ENCODE measurements at regions not wholly inside any gene's neighbourhood (a gene's known extent, or its start where the extent isn't known, plus 50 kb on each side); places are given as distances from the start of the nearest gene placed in this dataset.
"Not testable (repeated sequence)": the region's sequence is repeated elsewhere in the genome, so short reads cannot be mapped to it uniquely, and the experiment has no call there.

DNA sequence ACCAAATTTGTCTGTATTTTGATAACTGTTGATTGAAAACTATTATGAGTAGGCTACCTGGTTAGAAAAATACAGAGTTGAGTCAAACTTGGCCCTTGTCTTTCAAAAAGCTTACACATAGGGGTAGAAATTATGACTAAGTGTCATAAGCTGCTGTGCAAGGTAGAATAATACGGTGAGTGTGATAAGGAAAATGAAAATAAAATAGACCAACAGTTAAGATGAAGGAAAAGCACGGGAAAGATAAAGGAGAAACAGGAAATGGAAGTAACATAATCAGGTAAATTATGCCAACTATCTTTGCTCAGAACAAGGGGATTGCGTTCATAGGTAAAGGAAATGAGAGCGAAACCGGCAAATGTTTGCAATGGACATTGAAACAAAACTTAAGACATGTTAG lies 302.5 kb downstream of the PCDH7 start:
- DNase-seq: no peak

DNA sequence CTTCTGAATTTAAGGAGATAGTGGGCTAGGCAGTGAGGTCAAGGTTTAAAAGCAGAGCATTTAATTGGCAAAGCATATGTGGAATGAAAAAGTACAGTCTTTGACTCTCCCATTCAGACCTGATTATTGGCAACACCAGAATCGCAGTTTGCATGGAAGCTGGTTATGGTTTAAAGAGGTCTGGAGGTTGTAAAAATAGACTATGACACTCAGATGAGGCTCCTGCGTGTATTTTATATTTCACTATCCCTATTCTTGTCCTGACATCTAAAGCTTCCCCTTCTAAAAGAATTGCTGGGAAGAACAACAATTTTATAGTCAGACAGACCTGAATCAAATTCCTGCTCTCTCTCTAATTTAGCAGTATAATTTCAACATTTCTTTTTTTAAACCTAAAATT lies 302.9 kb downstream of the PCDH7 start:
- no peak for DNase-seq

DNA sequence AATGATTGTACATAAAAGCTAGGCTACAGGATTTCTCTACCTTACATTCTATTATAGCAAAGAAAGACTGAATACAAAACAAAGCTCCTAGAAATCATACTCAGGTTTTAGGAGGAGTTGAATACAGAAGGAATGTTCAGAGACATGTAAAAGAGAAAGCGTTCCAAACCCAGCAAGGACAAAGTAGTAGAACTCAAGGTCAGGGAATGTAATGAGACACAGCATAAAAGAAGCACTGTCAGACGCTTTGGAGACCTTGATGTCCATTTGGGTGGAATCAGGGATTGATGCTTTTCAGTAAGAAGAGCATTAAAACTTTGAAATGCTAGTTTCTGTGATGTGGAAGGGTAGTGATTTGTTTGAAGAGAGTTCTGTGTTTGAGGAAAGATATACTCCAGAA lies 303.6 kb downstream of the PCDH7 start:
- DNase-seq: no peak

DNA sequence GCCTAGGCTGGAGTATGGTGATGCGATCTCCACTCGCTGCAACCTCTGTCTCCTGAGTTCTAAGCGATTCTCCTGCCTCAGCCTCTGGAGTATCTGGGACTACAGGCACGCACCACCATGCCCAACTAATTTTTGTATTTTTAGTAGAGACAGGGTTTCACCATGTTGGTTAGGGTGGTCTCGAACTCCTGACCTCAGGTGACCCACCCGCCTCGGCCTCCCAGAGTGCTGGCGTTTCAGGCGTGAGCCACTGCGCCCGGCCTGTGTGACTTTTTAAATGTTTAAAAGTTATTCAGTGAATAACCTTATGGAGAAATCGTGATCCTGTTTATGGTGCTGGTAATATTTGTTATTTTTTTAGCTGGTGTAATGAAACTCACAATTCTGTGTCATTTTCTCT lies 304.6 kb downstream of the PCDH7 start:
- not testable (repeated sequence) for DNase-seq

DNA sequence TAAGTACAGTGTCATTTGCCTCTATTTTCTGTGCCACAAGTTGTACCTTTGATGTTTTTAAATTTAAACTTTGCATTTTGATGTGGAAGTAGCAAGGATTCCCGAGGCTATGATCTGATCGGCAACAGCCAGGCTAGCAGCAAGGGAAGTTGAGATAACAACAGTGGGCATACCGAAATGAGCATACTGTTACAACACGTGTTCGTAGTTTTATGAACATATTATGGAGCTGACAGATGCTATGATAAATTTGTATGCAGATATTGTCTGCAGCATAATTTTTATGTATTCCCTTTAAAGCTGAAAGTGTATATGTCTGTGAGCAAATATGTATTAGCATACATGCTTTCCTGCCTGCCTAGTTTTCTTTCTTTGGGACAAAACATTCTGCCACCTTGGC lies 306.1 kb downstream of the PCDH7 start:
- no peak for DNase-seq

DNA sequence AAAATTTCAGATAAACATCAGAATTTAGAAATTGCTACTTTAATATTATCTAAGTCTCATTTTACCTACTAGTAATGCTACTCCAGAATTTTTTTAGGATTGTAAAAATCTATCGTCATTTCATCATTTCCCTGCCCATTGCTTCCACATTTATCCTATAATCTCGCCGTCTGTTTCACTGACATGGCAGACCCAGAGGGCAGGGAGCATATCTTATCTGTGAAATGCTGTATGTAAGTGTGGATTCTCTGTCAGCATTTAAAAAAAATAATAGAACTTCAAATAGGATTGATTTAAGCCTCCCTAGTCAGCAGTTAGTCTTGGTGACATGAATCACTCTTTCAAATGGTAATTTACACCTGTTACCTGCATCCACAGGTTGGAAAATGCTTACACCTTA lies 314.4 kb downstream of the PCDH7 start:
- DNase-seq: no peak

DNA sequence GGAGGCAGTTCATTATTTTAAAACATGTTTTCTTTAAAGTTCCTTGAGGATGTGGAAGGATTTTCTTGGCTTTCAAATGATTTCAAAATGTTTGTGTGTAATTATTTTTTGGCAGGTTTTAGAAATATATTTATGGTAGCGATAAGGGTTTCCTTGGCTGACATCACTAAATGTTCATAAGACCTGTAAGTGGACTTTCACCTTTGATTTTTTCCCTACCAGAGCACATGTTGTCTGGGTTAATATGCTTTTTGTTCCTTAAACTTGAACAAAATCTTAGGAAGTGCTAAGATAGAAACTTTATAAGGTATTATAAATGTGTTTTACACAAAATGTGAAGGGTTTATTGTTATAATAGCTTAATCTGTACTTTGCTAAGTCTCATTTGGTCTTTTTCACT lies 315.6 kb downstream of the PCDH7 start:
- DNase-seq: no peak

DNA sequence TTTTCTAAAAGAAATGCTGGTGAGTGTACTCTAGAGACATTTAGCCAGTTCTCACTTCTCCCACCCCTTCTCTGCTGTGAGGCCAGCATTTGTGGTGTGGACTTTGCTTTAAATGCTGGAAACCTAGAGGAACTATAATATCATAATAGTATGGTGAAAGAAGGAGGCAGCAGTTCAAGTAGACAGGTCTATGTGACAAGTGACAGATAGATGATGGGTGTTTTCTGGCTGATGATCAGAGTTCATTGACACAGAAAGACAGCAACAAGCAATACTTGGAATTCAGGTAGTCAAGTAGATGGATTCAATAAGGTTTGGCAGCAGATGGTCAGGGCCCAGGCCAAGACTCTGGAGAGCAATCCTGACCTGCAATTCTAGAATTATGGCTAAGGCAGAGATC lies 317.5 kb downstream of the PCDH7 start:
- DNase-seq: no peak

DNA sequence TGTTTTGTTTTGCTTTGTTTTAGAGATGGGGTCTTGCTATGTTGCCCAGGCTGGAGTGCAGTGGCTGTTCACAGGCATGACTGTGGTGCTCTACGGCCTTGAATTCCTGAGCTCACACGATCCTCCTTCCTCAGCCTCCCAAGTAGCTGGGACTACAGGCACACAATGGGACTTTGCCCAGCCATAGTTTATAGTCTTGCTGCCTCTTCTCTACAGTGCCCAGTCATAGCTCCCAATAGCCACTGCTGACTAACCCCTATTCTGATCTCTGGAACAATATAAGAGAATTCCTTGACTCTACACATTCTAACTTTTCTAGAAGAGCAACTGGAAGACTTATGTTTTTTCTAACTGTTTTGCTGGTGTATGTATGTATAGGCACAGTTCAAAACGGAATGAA lies 319.2 kb downstream of the PCDH7 start:
- DNase-seq: no peak

DNA sequence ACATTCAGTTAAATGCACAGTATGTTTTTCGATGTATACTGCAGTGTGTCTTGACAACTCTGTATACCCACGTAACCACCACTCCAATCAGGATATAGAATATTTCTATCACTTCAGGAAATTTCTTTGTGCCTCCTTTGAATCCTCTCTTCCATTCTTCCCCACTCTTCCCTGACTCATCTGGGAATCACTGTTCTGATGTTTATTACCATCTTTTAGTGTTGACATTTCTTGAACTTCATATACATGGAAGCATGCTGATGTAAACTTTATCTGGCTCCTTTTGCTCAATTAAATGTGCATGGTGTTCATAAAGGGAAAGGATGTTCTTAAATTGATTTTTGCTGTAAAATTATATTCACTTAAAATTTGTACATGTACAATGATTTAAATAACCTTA lies 319.9 kb downstream of the PCDH7 start:
- DNase-seq: no peak

DNA sequence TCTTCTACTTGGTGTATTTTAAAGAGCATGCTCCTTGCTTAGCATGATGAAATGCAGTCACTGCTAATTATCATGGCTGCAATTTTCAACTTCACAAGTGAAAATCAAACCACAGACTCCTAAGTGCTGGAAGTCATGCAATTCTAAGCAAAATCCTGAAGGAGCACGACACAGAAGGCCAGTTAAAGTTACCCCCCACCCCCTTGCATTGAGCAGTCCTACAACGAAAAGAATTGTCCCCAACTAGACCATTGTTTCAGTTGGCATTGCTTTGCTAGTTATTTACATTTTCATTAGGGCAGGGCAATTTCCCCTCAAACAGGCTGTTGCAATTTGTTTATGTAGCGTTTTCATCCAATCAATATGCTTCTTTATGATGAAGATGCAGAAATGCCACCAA lies 321.2 kb downstream of the PCDH7 start:
- DNase-seq: no peak

DNA sequence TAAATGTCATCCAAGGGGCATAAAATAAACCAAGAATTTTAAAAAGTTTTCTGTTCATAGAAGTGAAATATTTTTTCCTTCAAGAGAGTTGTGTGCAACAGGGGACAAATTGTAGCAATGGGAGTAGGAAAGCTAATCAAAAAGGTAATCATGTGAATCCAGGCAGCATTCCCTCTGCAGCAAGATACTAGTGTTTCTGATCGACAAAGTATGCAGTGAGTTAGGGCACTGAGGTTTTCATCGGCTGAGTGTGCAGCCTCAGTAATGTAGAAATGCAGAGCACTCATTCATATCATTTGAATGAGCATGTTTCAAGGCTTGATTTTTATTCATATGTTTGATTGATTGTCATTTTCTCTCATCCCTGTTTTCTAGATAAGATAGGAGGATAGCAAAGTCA lies 321.7 kb downstream of the PCDH7 start:
- no peak for DNase-seq

DNA sequence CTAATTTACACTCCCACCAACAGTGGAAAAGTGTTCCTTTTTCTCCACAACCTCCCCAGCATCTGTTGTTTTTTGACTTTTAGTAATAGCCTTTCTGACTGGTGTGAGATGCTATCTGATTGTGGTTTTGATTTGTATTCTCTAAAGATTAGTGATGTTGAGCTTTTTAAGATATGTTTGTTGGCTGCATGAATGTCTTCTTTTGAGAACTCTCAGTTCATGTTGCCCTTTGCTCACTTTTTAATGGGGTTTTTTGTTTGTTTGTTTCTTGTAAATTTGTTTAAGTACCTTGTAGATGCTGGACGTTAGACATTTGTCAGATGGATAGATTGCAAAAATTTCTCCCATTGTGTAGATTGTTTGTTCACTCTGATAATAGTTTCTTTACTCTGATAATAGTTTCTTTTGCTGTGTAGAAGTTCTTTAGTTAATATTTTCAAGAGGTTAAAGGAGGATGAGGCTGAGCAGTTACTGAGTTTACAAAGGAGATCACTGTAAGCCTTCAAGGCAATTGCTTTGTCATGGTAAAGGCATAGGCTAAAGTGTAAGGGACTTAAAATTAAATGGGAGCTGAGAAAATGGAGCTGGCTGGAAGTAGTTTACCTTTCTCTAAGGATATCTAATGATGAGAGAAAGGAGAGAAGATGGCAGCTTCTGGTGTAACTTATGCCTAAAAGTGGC lies 323.4 kb downstream of the PCDH7 start:
- DNase-seq: no peak

DNA sequence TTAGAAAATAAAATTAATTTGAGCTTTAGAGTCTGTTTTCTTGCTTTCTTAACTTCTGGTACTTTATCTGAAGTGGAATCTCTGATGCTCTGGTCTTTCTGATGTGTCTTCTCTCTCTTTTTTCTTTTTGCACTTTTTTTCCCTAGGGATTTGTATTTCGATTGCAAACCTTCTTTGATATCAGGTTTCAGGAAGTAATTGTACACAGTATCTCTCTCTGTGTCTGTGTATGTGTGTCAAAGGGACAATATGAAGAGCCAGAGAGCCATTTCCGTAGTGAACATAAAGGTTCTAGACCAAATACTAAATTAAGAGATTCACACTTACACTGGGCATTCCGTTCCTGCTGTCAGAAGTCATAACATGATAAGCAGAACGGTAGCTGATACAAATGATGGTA lies 325.0 kb downstream of the PCDH7 start:
- DNase-seq: no peak

DNA sequence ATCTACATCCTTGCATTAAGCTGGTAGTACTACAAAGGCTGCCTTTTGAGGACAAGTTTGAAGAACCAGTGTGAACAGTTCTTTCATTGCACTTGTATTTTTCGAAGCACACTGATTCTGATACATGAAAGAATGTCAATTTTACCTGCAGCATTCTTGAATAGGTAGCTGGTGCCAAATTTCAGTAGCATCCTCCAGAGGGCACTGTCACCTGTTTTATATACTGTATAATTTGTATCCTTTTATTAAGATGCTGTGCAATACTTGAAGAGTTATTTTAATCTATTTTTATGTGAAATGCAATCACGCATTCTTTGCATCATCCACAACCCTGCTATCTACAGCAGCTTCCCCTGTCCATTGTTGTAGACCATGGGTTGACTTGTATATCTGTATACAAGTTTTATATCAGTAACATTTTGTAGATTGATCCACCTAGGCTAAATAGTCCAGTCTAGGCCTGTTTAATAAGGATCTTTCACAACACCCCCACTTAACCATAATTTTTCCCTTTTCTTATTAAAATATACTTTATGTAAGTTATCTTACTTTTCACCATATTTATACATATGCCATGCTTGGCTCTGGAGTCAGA lies 325.7 kb downstream of the PCDH7 start:
- DNase-seq: peak; percentile 9

DNA sequence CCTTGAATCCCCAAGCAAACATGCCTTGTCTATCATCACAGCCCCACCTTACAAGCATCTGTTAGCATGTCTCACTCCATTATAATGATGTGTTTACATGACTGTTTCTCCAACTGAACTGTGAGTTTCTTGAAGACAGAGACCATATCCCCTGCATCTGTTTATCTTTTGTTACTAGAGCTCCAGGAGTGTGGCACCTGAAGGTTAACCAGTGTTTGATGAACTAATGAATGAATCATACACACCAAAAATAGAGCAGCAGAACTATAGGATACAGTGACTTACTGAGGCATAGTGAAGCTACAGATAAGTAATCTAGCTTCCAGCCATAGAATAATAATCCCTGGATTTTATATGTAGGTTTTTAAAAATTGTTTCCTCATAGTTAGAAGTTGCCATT lies 331.0 kb downstream of the PCDH7 start:
- no peak for DNase-seq

DNA sequence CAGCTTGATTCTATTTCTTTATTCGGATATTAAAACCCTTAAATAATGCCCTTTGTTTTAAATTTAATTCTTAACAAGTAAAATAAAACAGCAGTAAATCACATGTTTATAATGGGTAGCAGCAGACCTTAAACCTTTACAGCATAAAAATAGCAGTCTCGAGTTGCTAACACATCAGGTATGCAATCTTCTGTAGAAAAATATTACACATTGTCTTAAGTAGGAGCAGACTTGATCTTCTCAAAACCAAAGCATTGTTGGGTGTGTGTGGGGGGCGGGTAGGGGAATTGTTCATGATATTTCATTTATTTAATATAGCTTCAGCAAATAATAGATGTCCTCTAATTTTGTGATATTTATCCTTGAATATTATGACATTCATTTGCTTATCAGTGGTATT lies 331.4 kb downstream of the PCDH7 start:
- DNase-seq: no peak

DNA sequence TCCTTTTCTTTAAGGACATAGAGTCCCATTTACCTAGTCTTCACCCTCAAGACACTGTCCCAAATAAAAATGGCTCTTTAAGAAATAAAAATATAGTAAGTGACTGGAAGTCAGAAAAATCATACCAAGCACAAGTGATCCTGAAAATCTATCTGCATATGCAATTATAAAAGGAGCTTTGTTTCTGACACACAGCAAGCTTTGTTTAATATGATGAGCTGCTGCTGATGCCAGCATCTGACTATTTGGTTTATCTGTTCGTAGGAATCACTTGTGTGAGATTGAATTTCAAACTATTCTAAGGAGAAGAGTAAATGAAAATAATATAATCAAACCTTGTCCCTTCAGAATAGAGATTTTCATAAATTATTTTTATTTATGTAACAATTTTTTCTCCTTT lies 332.4 kb downstream of the PCDH7 start:
- no peak for DNase-seq

DNA sequence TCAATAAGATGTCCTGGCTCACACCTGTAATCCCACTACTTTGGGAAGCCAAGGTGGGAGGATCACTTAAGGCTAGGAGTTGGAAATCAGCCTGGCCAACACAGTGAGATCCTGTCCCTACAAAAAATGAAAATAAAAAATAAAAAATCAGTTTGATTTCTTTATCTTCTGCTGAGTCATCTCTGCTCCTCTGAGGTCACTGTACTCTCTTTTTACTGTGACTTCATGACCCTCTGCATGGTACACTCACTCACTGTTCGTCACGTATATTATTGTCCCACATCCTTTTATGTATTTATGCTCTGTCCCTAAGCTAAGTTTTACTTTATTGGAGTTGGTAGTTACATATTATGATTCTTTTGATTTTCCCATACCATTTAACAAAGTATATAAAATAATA lies 333.3 kb downstream of the PCDH7 start:
- DNase-seq: no peak

DNA sequence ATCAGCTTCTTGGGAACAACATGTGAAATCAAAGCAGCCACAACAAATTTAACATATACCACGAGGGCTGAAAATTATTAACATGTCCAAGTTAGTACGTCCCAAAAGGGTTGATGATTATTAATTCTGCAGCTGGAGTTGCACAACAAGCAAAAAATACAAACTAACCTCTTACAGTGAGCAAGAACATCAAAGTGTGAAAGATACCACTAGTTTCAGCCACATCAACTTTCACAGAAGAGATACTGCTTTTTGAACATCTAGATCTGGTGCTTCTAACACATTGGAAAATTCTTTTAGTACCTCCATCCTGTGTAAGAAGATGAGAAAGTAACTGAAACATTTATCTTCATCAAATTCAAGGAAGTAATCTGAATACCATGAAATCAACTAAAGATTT lies 334.1 kb downstream of the PCDH7 start:
- no peak for DNase-seq

DNA sequence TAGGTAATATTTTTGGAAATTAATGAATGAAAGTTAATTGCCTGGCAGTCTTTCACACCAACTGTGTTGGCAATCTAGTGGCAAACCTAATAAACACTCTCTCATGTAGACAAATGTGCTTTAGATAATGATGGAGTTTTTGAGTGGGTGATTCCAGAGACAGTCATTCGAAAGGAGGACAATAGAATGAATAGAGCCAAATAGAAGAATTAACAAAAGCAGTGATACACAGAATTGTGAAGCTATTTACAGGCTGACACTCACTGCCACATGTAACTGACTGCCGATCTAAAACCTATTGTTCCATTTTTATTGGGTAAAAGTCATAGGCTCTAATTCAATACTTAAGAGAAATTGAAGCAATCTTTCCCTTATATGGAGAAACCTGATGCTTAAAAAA lies 338.5 kb downstream of the PCDH7 start:
- no peak for DNase-seq

DNA sequence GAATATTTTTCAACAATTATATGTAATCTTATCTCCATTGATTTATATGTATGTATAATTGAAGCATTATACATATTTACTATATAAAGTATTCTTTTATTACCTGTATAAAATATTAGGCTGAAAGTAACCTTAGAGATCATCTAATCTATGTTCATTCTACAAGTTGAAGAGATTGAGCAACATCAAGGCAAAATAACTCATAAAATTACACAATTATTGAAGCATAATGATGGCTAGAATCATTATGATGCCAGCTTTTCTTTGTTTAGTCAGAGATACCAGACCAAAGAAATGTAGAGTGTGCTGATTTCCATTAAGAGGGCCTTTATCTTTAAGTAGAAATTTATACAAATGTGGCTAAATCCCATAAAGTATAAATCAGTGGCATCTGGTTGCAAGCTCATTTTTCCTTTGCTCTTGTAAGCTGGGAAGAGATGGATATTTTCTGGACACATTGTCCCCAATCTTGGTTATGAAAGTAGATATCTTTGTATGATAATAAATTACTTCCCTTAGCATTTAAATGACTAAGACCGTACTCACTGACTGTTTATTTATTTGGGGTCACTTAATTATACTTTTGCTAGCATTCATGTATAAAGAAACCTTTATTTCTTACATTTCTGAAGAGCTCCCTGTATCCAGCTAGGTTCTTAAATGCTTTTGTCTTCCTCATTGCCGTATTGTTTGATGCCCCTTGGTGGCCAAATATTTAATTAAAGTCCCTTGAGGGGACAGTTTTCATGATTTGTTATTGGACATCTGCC lies 339.8 kb downstream of the PCDH7 start:
- DNase-seq: no peak

DNA sequence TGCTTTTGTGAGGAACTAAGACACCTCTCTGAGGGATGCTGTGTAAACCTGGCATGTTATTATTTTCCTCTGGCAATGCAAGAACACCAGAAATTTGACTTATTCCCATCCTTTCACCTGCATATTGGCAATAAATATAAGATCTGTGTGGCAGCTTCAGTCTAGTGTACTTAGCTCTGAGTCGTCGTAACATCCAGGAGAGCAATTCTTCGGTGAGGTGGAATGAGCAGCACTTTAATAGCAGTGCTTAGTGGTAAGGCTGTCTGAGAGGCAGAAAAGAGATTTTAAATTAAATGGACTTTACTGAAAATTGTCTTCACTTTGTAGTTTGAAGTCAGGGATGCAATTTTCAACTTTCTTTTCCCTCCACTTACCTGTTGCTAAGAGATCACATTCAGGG lies 344.9 kb downstream of the PCDH7 start:
- DNase-seq: no peak

DNA sequence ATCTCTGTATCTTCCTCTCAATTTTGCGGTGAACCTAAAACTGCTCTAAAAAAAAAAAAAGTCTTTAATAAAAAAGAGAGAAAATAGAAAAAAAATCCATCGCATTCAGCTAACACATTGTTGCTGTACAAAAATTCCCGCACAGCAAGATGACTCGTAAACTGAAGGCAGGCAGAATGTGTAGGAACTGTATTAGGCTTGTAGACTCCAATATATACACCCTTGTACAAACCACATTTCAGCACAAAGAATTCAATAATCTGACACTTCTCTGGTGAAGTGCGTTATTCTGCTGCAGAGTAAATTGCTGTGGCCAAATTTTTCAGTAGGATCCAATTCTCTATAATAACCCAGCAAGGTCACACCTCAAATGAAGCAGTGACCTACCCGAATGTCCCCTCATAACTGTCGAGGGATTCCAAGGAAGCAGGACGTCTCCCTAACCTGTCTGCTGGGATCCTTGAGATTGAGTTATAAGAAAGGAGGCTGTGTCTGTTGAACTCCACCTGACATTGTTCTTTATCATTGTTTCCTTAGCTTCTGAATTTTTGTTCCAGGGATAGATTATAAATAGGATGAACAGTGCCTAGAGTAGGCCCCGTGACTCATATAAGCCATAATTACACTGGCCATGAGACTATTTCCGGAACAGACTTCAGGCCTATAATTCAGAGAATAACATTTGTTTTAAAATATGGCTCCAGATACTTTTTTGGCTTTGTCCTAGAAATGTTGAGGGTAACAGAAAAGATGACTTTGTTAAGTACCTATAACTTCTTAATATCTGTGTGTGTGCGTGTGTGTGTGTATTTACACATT lies 348.3 kb downstream of the PCDH7 start:
- DNase-seq: no peak
